ENCODE measurements at regions not wholly inside any gene's neighbourhood (a gene's known extent, or its start where the extent isn't known, plus 50 kb on each side); places are given as distances from the start of the nearest gene placed in this dataset.

GRCh38 chr18:24837066-24837465 lies 376.6 kb downstream of the HRH4 start:
- no CpG with 5 or more reads among the region's 3 CpGs for WGBS (ENCODE audit: extremely low coverage, insufficient read length, low lambda C conversion rate)
- Mint-ChIP-seq H3K4me1 (peaks cover 15 to 30% of the 10 kb centered on the region in 2 experiments), H3K36me3 (ENCODE audit: insufficient read depth in 1 of 3, low read depth in 3 of 3) (no peaks in the 10 kb centered on the region; a peak in 1 of 7 replicates), H3K4me3 (no peak overlapping the region), H3K27me3 (ENCODE audit: low read depth) (peaks cover 4% of the 10 kb centered on the region), H3K27ac (0 out of 7 replicates have a peak overlapping the region, but pooled peaks of 1 of the 3 experiments have one; percentile 16), H3K9me3 (peaks cover 0 to 2% of the 10 kb centered on the region in 2 experiments; a peak in 1 of 5 replicates)
- Histone ChIP-seq H3T11ph (ENCODE audit: low read length) (no peak overlapping the region), H3K9me3 (ENCODE audit: control insufficient read depth, low read depth, low read length) (no peaks in the 10 kb centered on the region), H3K79me2 (ENCODE audit: insufficient read depth, low read length) (no peaks in the 10 kb centered on the region), H2BK20ac (ENCODE audit: low read depth, low read length, poor library complexity, severe bottlenecking) (no peak overlapping the region), H3K27ac (ENCODE audit: insufficient read length, low read depth, low read length) (no peak overlapping the region), H3K4me1 (ENCODE audit: insufficient read depth, low read length) (no peaks in the 10 kb centered on the region; the same call in none of the 2 replicates), H4K20me1 (ENCODE audit: control insufficient read depth, insufficient read depth, insufficient read length) (no peaks in the 10 kb centered on the region), H2BK15ac (ENCODE audit: low read depth, low read length) (no peak overlapping the region), H4K8ac (replicated peaks; ENCODE audit: insufficient read length, low read depth, low read length) (no peak overlapping the region), H3K4ac (ENCODE audit: low read depth, low read length) (no peak overlapping the region), H2BK5ac (ENCODE audit: insufficient read length, low read length) (no peak overlapping the region), H3K23me2 (ENCODE audit: insufficient read length, low read depth, low read length, poor library complexity, severe bottlenecking) (no peaks in the 10 kb centered on the region), H4K5ac (ENCODE audit: insufficient read length, low read depth, low read length) (no peak overlapping the region), H2AFZ (ENCODE audit: low read length) (no peak overlapping the region), H3K18ac (ENCODE audit: insufficient read length, low read depth, low read length) (no peak overlapping the region), H3K27me3 (ENCODE audit: insufficient read depth, low read length) (no peaks in the 10 kb centered on the region), H3K4me2 (ENCODE audit: insufficient read depth, insufficient read length, low read length) (no peak overlapping the region), H3K79me1 (ENCODE audit: insufficient read depth, low read depth, low read length, poor library complexity, severe bottlenecking) (no peaks in the 10 kb centered on the region), H3K9ac (ENCODE audit: extremely low read depth, insufficient read length, low read length) (no peak overlapping the region), H2AK5ac (ENCODE audit: insufficient read length, low read length) (no peak overlapping the region), H3K14ac (ENCODE audit: insufficient read depth, low read length) (no peak overlapping the region), H4K91ac (ENCODE audit: insufficient read length, low read depth, low read length) (no peak overlapping the region), H3K56ac (ENCODE audit: insufficient read length, low read depth, low read length) (no peak overlapping the region), H2BK12ac (ENCODE audit: insufficient read length, low read depth, low read length) (no peak overlapping the region), H2BK120ac (ENCODE audit: low read depth, low read length, poor library complexity, severe bottlenecking) (no peak overlapping the region), H3K23ac (ENCODE audit: insufficient read length, low read depth, low read length) (no peak overlapping the region)
- no peak for TF ChIP-seq CTCF (conservative IDR thresholded peaks at IDR 0.05)
- no peak for DNase-seq
